ENCODE measurements at regions not wholly inside any gene's neighbourhood (a gene's known extent, or its start where the extent isn't known, plus 50 kb on each side); places are given as distances from the start of the nearest gene placed in this dataset.
"Not testable (repeated sequence)": the region's sequence is repeated elsewhere in the genome, so short reads cannot be mapped to it uniquely, and the experiment has no call there.

DNA sequence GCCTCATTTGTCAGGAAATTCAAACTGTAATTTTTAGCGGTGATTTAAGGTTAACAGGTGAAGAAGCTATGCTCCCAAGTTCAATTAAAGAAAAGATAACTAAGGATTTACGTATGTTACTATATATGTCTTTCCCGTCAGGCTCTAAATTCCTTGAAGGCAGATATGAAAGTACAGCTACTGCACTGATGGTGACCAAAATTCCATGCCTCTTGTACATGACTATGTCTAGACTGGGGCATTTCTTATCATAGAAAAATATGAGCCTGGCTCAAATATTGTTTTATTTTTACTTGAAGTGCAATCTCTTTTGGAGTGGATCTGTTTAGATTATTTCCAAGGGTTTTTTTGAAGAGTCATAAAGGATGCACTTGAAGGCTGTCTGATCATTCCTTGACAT is 647.1 kb upstream of the KCNMB2 start:
- DNase-seq: no peak

DNA sequence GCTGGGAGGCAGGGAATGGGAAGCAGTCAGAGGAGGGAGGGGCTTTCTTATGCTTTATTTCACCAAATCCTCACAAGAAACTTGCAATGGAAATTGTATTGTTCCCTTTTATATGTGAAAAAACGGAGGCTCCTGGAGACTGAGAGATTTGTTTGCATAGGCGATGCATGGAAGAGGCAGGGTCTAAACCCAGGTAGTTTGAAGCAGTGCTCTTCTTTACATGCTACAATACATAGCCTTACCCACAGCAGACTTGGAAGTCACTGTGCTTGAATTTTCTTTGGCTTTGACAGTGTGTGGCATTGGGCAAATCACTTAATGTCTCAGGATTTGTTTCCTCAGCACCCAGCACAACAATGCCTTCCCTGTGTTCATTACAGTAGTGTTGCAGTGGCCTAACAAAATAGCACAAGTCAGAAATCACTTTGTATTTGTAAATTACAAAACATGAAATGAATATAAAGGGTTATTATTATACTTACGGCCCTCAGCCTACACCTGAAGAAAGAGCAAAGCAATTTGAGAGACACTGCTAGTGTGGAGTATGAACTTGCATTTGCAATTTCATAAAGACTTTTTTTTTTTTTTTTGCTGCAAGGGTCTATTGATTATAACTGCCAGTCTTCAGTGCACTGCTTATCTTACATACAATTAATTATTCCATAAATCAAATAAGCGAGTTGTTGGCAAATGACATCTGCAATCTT is 646.4 kb upstream of the KCNMB2 start:
- DNase-seq: no peak

DNA sequence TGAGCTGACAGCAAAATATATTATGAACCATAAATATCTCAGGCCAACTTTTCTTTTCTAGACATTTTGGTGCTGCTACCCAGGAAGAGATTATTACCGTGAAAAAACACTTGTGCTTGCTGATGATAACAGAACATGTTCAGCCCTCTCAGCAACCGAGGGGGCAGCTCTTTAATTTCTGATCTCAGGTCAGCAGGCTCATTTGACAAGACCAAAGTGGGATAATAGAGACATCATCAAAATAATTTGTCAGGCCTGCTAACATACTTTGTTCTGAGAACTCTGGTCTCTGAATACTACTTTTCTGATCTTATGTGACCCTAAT is 645.9 kb upstream of the KCNMB2 start:
- DNase-seq: no peak

DNA sequence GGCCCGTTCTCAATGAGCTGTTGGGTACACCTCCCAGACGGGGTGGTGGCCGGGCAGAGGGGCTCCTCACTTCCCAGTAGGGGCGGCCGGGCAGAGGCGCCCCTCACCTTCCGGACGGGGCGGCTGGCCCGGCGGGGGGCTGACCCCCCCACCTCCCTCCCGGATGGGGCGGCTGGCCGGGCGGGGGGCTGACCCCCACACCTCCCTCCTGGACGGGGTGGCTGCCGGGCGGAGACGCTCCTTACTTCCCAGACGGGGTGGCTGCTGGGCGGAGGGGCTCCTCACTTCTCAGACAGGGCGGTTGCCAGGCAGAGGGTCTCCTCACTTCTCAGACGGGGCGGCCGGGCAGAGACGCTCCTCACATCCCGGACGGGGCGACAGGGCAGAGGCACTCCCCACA is 644.7 kb upstream of the KCNMB2 start:
- DNase-seq: not testable (repeated sequence)

DNA sequence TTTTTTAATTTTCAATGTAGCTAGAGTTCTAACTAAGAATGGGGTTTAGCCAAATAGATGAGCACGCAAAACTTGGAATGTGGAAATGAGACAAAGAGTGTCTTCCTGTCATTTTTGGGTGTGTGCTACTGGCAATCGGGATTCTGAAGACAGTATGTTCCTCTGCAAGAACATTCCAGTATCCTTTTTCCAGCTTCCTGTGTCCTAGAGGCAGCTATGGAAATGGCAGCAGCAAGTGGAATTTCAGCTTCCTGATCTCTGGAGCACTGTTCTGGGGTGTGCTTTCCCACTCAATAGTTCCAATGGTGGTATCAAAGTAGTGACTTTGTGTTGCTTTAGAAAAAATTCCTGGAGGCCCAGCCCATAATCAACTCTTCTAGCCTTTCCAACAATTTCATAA is 642.9 kb upstream of the KCNMB2 start:
- no peak for DNase-seq

DNA sequence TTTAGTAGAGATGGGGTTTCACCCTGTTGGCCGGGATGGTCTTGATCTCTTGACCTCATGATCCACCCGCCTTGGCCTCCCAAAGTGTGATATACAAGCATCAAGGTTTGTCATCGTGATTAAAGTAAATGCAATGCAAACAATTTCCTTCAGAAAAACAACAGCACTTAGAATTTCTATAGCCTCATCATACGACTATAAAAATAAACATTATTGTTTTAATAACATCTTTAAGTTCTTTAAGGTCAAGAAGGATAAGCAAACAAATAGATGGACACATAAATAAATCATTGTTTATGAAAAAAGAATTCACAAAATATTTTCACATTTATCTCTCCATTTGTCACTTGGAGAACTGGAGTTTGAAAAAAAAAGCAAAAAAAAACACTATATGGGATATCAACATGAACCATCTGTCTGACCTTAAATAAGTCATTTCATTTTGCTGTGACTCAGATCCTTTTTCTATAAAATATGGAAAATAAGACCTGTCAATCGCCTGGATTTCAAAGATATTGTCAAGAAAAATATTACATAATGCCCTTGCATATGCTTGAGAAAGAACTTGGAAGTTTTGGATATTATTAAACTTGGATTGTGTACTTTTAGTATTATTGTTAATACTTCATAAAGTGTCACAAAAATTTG is 642.0 kb upstream of the KCNMB2 start:
- DNase-seq: no peak

DNA sequence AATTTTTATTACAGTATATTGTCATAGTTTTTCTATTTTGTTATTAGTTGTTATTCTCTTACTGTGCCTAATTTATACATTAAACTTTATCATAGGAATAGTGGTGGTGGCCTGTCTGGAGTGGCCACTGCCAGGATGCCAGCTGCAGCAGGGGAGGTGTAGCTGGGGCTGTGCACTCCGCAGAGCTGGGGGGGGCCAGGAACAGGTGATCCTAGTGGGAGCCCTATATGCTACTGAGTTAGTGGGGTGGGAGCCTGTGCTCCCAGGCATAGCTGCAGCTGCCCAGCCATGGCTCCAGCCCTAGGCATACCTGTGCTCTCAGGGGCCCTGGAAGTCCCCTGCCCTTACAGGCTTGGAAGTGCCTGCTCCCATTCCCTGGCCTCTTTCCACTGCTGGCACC is 638.1 kb upstream of the KCNMB2 start:
- DNase-seq: no peak

DNA sequence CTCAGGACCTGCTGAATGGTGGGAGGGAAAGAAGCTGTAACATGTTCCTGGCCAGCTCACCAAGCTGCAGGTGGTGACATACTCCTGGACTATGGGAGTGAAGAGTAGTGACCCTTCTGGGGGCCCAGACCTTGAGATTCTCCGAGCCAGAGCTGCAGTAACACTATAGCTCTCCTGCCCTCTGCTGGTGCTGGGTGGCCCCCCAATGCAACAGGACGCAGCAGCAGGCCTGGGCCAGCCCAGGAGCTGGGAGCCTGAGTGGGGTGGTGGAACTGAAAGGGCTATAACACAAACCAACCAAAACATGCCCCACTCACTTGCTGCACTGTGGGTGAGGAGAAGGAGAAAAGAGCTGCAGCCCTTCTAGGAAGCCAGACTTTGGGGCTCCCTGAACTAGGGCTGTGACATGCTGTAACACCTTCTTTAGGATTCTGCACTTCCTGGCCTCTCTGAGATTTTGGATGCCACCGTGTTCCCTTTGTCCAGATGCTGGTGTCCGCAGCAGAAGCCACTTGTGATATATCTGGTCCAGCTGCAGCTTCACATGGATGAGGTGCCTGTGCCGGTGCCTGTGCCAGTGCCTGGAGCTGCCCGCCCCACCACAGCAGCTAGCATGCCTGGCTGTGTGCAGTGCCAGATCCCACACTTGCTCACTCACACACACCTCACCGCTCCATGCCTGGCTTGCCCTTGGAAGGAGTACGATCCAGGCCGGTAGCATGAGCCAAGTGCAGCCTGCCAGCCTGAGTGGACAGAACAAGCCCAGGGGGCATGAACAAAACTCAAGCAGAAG is 636.8 kb upstream of the KCNMB2 start:
- DNase-seq: no peak

DNA sequence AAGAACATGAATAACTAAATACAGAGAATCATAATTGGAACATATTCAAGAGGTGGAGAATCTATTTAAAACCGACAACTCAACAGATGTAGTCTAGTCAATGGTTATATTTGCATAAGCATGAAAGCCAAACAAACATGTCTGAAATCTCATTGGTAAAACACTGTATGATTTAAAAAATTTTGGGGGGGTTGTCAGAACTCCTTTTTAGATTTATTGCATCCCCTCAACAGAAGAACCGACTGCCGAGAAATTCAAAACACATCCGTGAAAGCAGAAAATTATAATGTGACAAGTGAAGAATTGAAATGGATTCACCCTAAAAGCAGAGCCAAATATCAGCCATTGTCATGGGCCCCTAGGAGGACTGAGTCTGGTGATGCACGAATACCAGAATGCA is 633.4 kb upstream of the KCNMB2 start:
- no peak for DNase-seq

DNA sequence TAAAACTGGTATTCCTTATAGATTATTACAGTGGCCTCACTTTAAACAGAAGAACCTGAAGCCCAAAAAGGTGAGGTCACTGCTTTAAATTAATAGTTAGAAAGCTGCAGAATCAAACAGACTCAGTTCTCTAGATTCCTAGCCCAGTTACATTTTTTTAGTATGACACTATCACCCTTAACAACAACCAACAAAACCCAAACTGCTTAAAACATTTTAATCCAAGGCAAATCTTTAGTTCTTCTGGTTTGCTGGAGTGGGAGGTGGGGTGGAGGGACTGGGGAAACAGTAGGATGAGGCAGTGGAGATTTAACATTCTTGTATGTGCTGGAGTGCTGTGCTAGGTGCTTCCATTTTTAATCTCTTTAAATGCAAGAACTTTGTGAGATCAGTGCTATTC is 631.6 kb upstream of the KCNMB2 start:
- no peak for DNase-seq

DNA sequence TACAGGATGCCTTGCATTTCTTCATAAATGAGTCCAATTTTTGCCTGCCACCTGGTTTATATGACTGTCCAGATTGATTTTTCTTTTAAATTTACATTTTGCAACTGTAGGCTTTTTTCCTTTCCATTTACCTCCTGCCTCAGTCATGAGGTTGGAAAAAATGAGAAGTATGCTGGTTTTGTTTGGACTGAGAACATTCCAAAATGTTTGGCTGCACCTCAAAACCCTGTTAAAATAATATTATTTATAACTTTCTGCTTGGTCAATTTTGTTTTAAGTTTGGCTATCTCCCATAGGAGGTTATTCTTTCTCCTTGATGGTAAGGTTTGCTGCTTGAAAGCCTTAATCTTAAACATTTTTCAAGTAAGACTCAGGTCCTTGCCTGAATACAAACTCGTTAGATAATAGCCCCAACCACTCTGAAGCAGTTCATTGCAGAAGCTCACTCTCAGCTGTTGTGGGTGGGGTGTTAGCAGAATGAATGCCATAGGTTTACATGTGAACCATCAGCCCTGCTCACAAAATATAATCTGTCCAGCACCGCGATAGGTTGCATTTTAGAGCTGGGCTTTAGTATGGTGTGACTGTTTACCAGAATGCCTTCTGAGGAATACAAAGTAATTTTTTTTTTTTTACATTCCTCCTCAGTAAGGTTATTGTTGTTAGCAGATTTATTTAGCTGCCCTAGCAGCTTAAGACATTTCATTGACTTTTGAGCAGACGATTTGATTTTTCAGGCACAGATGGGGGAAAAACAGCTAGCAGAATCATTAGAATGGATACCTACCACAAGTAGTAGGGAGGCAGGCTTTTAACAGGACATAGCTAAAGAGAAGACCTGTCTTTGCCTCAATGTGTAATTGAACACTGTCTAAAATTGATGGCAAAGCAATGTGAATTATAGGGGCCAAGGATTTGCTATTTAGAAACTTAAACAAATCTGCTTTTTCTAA is 630.8 kb upstream of the KCNMB2 start:
- no peak for DNase-seq

DNA sequence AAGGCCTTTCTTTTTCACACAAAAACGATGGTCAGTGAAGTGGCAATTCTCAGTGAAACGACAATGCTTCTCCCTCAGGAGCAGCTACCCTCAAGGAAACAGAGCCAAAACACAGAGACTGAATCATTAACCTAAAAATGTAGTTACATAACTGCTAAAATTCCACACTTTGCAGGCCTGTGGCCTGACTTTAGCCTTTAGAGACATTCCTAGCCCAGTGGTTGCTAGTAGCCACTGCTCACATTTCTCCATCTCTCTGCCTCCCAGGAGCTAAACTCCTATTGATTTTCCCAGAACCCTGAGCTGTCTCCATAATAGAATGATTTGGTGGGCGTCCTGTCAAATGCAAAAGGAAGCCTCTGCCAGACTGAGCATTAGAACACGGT is 630.1 kb upstream of the KCNMB2 start:
- DNase-seq: no peak

DNA sequence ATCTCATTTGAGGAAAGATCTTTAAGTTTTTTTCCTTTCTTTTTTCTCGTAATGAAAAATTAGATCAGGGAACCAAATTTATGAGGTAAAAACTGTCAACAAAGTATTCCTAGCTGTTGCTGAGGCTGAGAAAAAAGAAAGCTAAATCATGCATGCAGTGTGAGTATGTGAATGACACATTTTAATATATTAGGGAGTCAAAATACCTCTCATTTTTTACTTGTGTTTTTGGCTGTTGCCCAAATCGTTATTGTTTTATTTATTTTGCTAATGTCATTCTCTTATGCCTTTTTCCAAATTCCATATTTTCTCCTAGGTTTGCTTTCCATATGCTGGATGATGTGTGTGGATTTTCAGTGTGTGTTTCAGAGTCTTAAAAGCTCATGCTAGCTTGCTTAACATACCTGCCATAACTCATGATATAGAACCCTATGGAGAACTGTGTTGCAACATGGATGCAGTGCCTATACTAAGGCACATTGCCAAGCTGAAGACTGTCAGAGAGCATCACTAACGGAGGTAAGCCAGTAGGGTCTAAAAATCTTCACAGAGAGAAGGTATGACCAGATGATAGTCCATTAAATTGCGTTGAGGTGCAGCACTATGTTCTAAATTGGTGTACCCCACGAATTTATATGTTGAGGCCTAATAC is 629.5 kb upstream of the KCNMB2 start:
- no peak for DNase-seq

DNA sequence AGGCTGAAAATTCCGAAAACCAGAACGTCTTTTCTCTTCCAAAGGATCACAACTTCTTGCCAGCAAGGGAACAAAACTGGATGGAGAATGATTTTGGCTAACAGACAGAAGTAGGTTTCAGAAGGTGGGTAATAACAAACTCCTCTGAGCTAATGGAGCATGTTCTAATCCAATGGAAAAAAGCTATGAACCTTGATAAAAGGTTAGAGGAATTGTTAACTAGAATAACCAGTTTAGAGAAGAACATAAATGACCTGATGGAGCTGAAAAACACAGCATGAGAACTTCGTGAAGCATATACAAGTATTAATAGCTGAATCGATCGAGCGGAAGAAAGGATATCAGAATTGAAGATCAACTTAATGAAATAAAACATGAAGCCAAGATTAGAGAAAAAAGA is 626.7 kb upstream of the KCNMB2 start:
- not testable (repeated sequence) for DNase-seq

DNA sequence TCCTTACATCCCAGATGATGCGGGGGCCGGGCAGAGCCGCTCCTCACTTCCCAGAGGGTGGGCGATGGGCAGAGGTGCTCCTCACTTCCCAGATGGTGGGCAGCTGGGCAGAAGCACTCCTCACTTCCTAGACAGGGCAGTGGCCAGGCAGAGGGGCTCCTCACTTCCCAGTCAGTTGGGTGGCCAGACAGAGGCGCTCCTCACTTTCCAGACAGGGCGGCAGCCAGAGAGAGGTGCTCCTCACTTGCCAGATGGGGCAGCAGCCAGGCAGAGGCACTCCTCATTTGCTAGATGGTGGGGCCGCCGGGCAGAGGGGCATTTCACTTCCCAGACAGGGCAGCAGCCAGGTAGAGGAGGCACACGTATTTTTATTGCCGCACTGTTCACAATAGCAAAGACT is 622.0 kb upstream of the KCNMB2 start:
- DNase-seq: no peak

DNA sequence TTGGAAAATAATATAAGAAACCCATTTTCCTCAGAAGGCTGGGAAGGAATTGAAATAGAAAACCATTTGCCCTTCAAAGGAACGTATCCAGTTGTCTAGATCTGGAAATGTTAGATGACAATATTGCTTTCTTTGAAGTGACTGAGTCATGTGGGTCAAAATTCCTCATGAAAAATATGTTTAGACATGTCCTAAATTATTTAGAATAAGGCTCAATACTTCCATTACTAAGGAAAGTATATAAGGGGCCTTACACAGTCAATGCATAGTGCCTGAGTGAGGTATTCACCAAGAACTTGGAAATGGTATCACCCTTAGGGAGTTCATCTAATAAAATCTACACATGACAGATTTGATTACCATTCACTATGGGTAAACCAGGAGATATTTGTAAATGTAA is 619.8 kb upstream of the KCNMB2 start:
- no peak for DNase-seq

DNA sequence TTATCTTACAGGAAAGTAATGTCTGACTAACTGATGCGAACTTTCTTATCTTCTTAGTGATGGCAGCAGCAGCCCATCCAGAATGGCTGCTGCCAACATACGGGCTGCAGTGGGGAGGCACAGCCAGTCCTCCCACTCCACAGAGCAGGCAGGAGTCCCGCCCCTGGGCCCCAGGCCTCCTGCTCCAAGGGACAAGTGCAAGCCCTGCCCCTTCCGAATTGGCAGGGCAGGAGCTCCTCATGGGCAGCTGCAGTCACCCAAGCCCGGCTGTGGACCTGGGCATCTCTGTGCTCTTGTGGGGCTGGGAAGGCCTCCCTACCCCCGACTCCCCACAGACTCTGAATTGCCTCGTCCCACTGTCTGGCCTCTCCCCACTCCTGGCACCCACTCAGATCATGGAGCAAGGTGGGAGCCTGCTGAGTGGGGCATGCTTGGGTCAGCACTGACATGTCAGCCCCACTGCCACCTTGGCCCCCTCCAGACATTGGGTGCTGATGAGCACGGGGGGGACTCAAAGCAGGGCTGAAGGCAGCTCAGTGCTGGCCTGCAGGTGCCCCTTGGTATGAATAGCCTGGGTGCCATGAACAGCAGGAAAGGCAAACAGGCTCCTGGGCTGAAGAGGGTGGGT is 618.9 kb upstream of the KCNMB2 start:
- DNase-seq: no peak

DNA sequence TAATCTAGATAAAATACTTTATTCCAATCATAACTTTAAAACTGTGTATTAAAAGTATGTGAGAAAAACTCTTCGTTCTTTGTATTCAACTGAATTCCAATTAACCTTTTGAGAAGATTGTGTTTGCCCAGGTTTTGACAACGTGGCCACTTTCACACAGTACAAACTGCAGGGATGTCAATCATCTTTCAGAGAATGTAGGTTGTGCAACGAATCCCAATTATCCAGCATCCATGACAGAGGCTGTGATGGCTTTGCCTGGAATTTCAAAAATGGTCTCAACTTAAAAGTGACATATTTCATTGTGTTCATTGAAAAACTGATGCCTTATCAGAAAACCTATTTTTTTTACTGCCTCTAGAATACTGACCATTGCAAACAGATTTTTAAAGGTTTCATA is 615.1 kb upstream of the KCNMB2 start:
- DNase-seq: no peak

DNA sequence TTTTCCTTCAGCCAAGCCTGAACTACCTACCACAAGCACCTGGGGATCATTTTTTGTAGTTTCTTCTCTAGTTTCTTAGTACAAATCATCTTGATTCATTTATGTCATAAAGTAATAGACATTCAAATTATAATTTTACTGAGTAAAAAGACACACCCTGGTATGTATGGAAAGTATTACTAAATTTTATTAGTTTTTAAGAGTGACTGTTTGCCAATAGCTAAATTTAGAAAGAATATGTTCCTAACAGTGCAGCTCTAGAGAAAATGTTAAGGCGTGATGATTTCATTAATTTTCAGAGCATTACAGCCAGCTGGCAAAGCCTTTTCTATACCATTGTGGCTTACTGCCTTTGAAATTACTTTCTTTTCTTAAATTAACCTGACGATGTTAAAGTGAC is 612.0 kb upstream of the KCNMB2 start:
- no peak for DNase-seq

DNA sequence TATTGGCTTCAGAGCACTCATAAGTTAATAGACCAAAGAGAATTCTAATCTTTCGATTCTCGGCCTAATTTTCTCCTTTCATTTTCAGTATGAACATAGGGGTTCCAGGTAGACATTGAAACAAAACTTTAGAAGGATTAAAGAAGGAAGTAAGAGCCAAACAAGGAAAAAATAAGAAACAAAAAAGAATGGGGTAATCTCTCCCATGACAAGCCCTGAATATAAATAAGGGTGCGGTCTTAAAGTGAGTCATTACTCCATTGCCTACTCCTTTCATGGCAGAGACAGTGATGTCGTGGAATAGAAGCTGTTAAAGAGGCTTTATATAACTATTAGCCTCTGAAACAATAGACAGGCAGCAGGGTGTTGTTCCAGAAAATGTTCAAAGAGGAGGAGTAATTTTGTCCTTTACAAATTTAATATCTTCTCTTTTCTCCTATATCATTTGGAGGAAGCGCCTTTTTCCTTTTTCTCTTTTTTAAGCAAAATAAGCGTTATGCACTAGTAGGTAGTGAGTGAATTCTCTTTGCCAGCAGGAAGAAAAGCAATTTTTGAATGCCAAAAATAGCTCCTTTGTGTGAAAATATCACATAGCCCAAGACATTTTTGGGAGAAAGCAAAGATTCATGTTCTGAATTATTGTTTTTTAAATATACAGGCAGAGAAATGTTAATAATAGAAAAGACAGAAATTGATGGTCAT is 607.9 kb upstream of the KCNMB2 start:
- no peak for DNase-seq

DNA sequence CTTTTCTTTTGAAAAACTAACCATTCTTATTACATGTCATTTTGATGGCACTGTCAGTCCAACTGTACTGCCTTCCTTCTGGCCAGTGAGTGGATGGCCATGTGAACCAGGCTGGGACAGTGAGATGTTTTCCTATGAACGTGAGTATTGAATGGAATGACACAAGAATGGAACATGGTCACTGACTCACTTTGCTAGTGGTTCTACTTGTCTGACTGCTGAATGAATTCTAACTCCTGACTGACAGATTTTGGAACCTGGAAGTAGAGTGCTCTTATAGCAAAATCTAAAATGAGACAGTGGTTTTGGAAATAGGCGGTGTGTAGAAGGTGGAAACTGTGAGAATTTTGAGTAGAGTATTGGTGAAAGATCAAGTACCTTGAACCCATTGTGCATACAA is 606.9 kb upstream of the KCNMB2 start:
- DNase-seq: no peak

DNA sequence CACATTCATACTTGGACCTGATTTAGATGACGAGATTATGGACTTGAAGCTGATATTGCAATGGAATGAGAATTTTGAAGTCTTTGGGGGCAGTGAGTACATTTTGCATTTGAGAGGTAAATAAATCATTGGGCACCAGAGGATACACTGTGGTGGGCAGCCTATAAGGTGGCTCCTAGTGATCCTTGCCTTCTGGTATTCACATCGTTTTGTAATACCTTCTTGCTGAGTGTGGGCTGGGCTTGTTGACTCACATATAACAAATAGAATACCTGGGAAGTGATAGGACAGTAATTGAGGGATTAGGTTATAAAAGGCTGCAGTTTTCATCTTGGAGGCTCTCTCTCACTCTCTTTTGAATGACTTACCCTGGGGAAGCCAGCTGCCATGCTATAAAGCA is 605.5 kb upstream of the KCNMB2 start:
- no peak for DNase-seq
